ENCODE measurements at regions not wholly inside any gene's neighbourhood (a gene's known extent, or its start where the extent isn't known, plus 50 kb on each side); places are given as distances from the start of the nearest gene placed in this dataset.

DNA sequence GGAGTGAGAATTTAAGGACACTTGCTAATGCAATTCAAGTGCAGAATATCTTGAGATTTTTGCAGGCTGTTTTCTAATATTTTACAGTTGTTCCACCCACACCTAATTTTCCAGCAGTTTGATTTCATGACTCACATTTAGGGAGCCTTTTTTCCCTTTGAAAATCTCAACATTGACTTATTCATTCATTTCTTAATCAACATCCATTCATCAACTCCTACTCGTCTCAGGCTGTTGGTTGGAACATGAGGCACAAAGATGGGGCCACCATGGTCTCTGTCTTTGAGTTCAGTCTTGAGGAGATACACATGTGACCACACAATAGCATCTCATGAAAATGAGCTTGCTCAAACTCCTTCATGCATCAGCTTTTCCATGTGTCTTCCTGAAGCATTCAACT is 135.6 kb downstream of the UNC5CL start:
- DNase-seq (ENCODE audit: low spot score) (no peak), ATAC-seq (no peak)
- ChIA-PET CTCF (interaction anchor here (1.7 kb wide), 2 partner anchors 9 to 124 kb away, joined by 4 to 6 read pairs; no protein-coding TSS in a partner anchor), POLR2A (interaction anchor here (1.0 kb wide), 1 partner anchor 14 kb away, joined by 3 read pairs; no protein-coding TSS in a partner anchor)
- H3K4me1 Mint-ChIP-seq: 0 out of 2 replicates have a peak, but pooled peaks cover 6% of the 10 kb centered on the region
- no peak overlapping the region for H3K4me3 Mint-ChIP-seq
- TF ChIP-seq NFE2L1 (CRISPR knock-in tag; IDR thresholded peaks at IDR 0.05) (no peak), ZNF121 (CRISPR knock-in tag; IDR thresholded peaks at IDR 0.05) (no peak), MYBL2 (CRISPR knock-in tag; IDR thresholded peaks at IDR 0.05) (no peak), EMX1 (CRISPR knock-in tag; IDR thresholded peaks at IDR 0.05) (no peak), TP53 (CRISPR knock-in tag; IDR thresholded peaks at IDR 0.05) (no peak), HMGA2 (CRISPR knock-in tag; IDR thresholded peaks at IDR 0.05) (no peak), ELF4 (CRISPR knock-in tag; IDR thresholded peaks at IDR 0.05; ENCODE audit: low read depth) (no peak), ETV6 (CRISPR knock-in tag; IDR thresholded peaks at IDR 0.05) (no peak), ZNF219 (CRISPR knock-in tag; IDR thresholded peaks at IDR 0.05; ENCODE audit: borderline replicate concordance) (no peak)
- TF ChIP-seq, protein P1, sequence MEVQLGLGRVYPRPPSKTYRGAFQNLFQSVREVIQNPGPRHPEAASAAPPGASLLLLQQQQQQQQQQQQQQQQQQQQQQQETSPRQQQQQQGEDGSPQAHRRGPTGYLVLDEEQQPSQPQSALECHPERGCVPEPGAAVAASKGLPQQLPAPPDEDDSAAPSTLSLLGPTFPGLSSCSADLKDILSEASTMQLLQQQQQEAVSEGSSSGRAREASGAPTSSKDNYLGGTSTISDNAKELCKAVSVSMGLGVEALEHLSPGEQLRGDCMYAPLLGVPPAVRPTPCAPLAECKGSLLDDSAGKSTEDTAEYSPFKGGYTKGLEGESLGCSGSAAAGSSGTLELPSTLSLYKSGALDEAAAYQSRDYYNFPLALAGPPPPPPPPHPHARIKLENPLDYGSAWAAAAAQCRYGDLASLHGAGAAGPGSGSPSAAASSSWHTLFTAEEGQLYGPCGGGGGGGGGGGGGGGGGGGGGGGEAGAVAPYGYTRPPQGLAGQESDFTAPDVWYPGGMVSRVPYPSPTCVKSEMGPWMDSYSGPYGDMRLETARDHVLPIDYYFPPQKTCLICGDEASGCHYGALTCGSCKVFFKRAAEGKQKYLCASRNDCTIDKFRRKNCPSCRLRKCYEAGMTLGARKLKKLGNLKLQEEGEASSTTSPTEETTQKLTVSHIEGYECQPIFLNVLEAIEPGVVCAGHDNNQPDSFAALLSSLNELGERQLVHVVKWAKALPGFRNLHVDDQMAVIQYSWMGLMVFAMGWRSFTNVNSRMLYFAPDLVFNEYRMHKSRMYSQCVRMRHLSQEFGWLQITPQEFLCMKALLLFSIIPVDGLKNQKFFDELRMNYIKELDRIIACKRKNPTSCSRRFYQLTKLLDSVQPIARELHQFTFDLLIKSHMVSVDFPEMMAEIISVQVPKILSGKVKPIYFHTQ (CRISPR knock-in tag; IDR thresholded peaks at IDR 0.05): no peak
- TF ChIP-seq, protein P2, sequence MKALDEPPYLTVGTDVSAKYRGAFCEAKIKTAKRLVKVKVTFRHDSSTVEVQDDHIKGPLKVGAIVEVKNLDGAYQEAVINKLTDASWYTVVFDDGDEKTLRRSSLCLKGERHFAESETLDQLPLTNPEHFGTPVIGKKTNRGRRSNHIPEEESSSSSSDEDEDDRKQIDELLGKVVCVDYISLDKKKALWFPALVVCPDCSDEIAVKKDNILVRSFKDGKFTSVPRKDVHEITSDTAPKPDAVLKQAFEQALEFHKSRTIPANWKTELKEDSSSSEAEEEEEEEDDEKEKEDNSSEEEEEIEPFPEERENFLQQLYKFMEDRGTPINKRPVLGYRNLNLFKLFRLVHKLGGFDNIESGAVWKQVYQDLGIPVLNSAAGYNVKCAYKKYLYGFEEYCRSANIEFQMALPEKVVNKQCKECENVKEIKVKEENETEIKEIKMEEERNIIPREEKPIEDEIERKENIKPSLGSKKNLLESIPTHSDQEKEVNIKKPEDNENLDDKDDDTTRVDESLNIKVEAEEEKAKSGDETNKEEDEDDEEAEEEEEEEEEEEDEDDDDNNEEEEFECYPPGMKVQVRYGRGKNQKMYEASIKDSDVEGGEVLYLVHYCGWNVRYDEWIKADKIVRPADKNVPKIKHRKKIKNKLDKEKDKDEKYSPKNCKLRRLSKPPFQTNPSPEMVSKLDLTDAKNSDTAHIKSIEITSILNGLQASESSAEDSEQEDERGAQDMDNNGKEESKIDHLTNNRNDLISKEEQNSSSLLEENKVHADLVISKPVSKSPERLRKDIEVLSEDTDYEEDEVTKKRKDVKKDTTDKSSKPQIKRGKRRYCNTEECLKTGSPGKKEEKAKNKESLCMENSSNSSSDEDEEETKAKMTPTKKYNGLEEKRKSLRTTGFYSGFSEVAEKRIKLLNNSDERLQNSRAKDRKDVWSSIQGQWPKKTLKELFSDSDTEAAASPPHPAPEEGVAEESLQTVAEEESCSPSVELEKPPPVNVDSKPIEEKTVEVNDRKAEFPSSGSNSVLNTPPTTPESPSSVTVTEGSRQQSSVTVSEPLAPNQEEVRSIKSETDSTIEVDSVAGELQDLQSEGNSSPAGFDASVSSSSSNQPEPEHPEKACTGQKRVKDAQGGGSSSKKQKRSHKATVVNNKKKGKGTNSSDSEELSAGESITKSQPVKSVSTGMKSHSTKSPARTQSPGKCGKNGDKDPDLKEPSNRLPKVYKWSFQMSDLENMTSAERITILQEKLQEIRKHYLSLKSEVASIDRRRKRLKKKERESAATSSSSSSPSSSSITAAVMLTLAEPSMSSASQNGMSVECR (CRISPR knock-in tag; IDR thresholded peaks at IDR 0.05; ENCODE audit: borderline replicate concordance): no peak
- TF ChIP-seq, protein P3, sequence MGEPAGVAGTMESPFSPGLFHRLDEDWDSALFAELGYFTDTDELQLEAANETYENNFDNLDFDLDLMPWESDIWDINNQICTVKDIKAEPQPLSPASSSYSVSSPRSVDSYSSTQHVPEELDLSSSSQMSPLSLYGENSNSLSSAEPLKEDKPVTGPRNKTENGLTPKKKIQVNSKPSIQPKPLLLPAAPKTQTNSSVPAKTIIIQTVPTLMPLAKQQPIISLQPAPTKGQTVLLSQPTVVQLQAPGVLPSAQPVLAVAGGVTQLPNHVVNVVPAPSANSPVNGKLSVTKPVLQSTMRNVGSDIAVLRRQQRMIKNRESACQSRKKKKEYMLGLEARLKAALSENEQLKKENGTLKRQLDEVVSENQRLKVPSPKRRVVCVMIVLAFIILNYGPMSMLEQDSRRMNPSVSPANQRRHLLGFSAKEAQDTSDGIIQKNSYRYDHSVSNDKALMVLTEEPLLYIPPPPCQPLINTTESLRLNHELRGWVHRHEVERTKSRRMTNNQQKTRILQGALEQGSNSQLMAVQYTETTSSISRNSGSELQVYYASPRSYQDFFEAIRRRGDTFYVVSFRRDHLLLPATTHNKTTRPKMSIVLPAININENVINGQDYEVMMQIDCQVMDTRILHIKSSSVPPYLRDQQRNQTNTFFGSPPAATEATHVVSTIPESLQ (CRISPR knock-in tag; IDR thresholded peaks at IDR 0.05): no peak
- TF ChIP-seq, protein P4, sequence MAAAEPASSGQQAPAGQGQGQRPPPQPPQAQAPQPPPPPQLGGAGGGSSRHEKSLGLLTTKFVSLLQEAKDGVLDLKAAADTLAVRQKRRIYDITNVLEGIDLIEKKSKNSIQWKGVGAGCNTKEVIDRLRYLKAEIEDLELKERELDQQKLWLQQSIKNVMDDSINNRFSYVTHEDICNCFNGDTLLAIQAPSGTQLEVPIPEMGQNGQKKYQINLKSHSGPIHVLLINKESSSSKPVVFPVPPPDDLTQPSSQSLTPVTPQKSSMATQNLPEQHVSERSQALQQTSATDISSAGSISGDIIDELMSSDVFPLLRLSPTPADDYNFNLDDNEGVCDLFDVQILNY (CRISPR knock-in tag; IDR thresholded peaks at IDR 0.05): no peak
- TF ChIP-seq, protein P5, sequence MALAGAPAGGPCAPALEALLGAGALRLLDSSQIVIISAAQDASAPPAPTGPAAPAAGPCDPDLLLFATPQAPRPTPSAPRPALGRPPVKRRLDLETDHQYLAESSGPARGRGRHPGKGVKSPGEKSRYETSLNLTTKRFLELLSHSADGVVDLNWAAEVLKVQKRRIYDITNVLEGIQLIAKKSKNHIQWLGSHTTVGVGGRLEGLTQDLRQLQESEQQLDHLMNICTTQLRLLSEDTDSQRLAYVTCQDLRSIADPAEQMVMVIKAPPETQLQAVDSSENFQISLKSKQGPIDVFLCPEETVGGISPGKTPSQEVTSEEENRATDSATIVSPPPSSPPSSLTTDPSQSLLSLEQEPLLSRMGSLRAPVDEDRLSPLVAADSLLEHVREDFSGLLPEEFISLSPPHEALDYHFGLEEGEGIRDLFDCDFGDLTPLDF (CRISPR knock-in tag; IDR thresholded peaks at IDR 0.05): no peak
- TF ChIP-seq, protein P6, sequence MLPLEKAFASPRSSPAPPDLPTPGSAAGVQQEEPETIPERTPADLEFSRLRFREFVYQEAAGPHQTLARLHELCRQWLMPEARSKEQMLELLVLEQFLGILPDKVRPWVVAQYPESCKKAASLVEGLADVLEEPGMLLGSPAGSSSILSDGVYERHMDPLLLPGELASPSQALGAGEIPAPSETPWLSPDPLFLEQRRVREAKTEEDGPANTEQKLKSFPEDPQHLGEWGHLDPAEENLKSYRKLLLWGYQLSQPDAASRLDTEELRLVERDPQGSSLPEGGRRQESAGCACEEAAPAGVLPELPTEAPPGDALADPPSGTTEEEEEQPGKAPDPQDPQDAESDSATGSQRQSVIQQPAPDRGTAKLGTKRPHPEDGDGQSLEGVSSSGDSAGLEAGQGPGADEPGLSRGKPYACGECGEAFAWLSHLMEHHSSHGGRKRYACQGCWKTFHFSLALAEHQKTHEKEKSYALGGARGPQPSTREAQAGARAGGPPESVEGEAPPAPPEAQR (CRISPR knock-in tag; IDR thresholded peaks at IDR 0.05): no peak
- TF ChIP-seq, protein P7, sequence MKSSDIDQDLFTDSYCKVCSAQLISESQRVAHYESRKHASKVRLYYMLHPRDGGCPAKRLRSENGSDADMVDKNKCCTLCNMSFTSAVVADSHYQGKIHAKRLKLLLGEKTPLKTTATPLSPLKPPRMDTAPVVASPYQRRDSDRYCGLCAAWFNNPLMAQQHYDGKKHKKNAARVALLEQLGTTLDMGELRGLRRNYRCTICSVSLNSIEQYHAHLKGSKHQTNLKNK (CRISPR knock-in tag; IDR thresholded peaks at IDR 0.05): no peak
- peaks cover 79% of the 10 kb centered on the region for H3K27me3 Mint-ChIP-seq (ENCODE audit: low read depth)
- no peak overlapping the region for H3K27ac Mint-ChIP-seq
- no peaks in the 10 kb centered on the region for H3K36me3 Mint-ChIP-seq
- H3K9me3 Mint-ChIP-seq: peaks cover 6% of the 10 kb centered on the region
